ACHN (cell line): ENCODE measurements at regions not wholly inside any gene's neighbourhood (a gene's known extent, or its start where the extent isn't known, plus 50 kb on each side); places are given as distances from the start of the nearest gene placed in this dataset.

ENCODE experiments used
- DNase-seq: peaks from one replicate; pipeline ENCODE4 v3.0.0-alpha.2; 2015
- in situ Hi-C: cut with HindIII; loops from 2 replicates; pipeline ENCODE4 v1.10.0; 2017; ENCODE audit warnings: low sequenced_read_pairs, low pct_ligation_motif_present, low pct_unique_long_range_greater_than_20kb

DNA sequence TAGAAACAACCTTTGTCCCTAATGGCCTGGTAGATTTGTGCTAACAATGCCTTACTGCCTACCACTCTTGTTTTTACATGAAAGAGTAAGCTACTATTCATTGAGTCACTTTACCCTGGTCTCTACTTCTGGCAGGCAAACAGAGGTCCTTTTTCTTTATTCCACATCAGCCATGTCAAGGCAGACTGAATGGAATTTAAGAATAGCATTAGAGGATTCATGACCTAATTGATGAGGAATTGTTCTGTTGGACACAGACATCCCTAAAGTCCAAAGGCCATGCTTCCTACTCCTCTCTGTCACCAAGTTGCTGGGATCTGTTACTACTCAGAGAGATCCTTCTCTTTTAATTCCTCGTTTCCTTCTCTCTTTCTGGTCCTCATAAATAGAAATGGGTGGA, 229.1 kb upstream of the ZP4 start:
- DNase-seq, result no peak
- in situ Hi-C loops, result no loop called here

DNA sequence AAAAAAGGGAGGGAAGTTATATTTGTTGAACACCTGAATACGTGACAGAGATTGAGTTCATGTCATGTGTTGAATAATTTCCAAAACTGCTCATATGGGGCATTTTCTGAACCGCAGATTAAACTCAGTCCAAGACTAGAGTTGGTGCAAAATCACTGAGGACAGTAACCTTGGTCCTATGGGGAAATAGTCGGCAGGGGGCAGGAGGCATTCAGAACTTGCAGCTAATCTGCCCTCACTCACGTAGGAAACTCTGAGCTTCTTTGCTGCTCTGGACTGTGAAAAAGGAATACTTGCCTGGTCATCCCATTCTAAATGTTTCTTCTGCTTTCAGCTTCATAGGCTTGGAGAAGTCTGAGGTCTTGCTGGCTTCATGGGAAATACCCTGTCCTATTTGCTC, 228.3 kb upstream of the ZP4 start:
- DNase-seq, result no peak
- in situ Hi-C loops, result no loop called here

DNA sequence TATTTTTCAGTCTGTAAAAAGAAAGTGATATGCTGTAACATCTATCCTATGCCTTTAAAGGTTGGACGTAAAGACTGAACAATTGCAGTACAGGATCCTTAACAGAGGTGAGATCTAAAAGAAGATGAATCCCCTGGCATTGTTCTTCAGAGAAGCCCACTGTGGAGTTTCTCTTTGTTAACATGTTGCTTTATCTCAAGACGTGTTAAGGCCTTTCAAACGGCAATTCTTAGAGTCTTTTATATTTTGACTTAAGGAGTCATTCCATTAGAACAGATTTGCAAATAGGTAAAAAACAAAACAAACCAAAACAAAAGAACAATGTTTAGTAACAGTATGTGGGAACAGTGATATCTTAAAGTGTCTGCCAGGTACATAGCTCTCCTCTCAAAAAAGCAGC, 225.1 kb upstream of the ZP4 start:
- in situ Hi-C loops, result no loop called here
- no peak for DNase-seq

DNA sequence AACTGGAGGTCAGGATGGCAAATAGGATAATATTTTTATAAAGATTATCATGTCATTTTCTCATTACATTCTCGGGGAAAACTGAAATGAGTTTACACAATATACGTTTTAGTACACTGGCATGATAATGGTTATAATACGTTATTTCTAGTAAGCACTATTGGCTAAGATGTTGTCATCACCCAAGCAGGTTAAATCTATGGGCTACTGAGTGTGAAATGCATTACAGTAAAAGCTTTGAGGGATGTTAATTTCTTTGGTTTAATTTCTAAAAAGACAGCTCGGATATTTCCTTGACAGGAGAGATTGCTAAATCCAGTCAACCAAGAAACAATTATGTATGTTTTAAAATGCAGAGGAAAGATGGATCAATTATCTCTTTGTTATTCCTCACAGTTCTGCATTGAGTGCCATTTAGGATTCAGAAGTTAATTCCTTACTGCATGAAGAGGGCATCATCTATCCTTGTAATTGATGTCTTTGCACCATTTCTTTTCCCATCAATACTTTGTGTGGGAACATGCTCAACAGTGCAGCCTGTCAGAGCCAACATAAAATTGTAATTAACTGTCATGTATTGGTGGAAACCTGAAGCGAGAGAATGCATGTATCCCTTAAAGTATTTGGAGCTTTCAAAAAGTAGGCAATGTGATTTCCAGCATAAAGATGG, 222.4 kb upstream of the ZP4 start:
- in situ Hi-C loops, result no loop called here
- DNase-seq, result no peak

DNA sequence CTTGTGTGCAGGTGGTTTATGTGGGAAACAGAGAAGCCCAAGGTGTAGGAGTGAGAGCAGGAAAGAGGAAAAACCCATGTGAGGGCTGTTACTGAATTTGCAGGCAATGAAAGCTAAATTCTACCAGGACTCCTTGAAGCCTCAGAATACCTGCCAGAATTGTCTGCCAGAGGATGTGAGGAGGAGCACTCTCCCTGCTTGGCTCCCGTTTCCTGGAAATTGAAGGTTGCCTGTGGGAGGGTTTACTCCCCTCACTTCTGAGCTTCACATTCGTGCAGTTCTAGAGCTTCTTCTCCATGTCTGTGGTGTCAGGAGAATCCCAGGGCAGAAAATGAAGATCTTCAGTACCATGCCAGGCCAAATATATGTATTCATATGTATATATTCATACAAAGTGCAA, 220.8 kb upstream of the ZP4 start:
- no peak for DNase-seq
- in situ Hi-C loops, result no loop called here

DNA sequence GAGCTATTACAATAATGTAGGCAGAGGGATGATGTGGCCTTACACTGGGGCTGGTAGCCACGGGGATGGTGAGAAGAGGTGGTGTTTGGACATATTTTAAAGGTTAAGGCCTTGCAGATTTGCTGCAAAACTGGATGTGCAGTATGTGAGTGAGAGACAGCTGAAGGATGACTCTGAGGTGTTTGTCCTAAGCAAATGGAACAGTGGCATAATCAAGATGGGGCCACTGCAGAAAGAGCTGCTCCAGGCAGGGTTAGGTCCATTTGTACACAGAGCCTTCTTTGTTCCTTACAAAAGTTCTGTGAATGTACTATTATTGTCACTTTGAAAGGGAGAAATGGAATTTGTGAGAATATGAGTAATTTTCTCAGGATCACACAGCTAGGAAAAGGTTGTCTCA, 220.4 kb upstream of the ZP4 start:
- no peak for DNase-seq
- in situ Hi-C loops, result no loop called here

DNA sequence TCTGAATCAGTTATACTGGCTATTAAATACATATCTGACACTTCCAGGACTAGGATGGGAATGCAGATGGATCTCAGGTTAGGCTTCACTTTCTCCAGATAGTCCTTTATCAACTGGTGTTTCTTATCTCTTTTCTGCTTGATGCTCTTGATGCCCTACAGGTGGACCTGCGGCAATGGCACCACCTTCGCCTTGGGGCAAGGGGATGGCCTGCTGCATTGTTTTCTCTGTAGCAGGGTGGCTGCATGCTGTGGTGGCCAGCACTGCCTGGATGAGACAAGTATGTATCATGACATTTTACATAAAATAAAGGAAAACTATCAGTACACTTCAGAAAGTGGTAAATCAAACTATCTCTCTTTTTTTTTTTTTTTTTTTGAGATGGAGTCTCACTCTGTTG, 217.7 kb upstream of the ZP4 start:
- no peak for DNase-seq
- in situ Hi-C loops, result no loop called here

DNA sequence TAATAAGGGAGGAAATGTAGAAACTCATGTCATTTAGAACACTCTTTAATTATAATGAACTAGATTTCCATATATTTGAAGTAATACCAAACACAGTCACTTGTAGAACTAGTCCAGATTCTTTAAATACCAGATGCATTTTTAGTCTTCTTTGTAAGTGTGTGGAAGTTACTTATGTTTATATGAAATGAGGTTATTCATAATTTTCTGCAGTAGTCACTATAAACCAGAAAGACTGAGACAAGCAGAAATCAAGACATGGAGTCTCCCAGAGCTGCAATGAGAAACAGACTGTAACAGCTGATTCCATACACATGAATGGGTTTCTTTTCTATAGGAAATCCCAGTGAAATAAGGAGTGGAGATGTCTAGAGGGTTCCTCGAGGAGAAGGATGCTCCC, 216.6 kb upstream of the ZP4 start:
- in situ Hi-C loops, result no loop called here
- no peak for DNase-seq

DNA sequence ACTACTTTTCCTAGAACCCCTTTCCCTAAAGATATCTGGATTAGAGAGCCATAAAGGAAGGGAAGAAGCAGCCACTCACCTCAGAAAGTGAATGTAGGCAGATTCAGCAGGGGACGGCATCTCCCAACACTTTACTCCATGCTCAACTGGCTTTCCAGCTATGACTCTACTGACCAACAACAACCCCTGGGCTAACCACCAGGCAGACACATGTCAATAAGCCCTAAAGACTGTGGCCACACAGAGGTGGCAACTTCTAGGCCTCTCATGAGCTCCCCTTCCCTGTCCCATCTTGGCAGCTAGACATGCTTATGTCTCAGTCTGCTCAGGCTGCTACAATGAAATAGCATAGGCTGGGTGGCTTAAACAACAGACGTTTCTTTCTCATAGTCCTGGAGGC, 214.0 kb upstream of the ZP4 start:
- in situ Hi-C loops, result no loop called here
- DNase-seq, result no peak

DNA sequence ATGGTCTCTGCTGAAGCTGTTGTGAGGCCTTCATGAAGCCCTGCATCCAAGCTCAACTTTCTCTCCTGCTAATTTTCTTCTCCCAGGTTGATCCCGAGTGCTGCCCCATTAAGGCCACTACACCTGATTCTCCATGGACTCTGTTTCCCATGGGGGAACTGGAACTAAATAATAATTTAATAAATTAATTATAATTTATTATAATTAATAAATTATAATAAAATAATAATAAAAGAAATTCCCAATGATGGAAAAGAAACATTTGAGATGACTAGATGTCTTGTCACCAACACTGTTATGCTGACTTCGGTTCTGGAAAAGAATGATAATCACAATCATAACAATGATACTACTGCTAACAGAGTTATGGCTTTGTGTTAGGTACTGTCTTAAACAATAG, 211.2 kb upstream of the ZP4 start:
- DNase-seq, result no peak
- in situ Hi-C loops, result no loop called here

DNA sequence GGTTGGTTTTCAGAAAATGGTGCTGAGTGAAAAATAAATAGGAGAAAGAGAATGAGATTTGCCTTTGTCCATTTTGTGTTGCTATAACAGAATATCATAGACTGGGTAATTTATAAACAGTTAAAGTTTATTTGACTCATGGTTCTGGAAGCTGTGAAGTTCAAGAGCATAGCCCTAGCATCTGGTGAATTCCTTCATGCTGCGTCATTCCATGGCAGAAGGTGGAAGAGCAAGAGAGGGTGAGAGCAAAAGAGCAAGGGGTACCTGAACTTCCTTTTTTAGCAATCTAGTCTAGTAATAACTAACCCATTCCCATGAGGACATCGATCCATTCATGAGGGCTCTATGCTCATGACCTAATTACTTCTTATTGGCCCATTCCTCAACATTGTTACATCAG, 209.1 kb upstream of the ZP4 start:
- DNase-seq, result peak; percentile 4

DNA sequence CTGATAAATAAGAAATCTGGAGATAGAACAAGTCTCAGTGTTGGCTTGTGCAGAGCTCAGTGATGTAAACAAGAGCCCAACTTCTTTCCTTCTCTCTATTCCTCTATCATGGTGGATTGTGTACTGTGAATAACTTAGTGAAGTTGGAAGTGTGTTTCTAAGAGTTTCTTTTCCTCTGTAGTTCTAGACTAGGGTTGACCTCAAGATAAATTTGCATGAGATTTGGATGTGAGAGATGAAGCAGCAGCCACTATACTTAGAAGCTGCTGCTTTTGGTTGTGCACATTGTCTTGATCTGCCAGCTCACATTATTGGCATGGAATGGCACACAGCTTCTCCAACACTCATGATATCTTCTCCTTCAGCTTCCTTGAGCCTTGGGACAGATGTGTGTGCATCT, 198.9 kb upstream of the ZP4 start:
- in situ Hi-C loops, result no loop called here
- no peak for DNase-seq

More for the DNA sequence above, 209.1 kb upstream of the ZP4 start:
- in situ Hi-C loops, result no loop called here

DNA sequence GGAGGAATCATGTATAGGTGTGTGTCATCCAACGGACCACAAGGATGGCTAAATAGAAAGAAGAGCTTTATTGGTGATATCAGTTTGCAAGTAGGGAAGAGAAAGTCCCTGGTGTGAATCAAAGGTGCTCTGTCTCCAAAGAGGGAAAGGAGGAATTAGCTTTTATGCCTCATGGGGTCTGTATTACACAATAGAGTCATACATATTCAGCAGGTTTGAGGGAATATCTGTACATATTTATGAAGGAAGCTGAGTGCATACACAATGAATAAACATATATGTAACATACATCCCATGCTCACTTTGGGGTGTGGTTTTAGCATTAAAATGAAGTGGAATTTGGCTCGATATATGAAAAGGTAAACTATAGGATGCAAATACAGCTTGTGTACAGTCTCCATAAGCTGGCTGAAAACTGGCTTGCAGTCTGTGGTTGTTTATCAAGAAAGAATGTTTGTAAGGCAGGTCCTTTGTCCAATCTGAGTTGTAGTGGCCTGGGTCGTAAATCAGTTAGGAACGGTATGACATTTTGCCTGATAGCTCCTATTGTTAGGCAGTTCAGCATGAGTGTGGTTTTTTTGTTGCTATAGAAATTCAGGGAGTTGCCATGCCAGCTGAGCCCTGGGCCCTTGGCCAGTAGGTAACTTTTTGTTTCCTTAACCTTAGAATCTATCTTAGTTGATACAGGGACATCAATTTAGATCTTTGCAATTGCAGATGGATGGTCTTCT, 198.0 kb upstream of the ZP4 start:
- DNase-seq, result no peak
- in situ Hi-C loops, result no loop called here

DNA sequence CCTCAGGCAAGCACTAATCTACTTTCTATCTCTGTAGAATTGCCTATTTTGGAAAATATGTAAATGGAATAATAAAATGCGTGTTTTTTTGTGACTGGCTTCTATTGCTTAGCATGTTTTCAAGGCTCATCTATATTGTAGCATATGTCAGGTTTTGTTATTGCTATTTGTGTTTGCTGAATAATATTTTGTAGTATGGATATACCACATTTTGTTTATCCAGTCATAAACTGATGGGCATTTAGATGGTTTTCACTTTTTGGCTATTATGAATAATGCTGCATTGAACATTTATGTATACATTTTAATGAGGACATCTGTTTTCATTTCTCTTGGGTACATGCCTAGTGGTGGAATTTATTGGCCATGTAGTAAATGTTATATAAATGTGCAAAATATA, 183.3 kb upstream of the ZP4 start:
- DNase-seq, result no peak
- in situ Hi-C loops, result no loop called here

DNA sequence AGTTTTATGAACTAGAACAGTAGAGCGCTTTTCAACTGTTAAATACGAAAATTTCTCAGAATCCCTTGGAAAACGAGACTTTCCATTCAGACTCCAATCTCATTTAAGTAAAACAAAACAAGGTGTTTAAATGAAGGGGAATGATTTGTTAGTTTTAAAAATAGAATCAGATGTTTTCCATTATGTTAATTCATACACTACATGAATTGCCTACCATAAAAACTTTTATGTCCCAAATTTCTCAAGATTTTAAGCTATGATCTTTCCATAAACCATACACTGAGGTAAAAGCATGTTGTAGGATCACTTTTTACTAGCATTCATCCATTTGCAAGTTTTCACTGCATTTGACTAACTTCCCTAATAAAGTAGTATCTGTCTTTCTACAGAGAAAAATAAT, 180.3 kb upstream of the ZP4 start:
- DNase-seq, result no peak
- in situ Hi-C loops, result no loop called here

DNA sequence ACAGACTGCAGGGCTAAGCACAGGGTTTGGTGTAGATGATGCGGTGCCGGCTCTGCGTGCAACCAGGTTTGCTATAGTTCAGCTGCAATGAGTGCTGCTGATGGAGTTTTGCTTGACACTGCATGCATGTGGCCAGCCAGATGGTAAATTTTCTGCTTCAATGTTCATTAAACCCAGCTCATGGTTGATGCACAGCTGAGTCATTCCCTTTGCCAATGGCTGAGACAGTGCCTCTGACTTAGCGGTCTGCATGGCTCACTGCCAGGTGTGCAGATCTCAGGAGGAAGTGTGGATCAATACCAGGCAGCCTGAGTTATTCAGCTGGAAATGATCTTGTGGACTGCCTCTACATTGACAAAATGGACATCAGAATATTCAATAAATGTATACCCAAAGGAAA, 172.7 kb upstream of the ZP4 start:
- in situ Hi-C loops, result no loop called here
- DNase-seq, result peak; percentile 99

DNA sequence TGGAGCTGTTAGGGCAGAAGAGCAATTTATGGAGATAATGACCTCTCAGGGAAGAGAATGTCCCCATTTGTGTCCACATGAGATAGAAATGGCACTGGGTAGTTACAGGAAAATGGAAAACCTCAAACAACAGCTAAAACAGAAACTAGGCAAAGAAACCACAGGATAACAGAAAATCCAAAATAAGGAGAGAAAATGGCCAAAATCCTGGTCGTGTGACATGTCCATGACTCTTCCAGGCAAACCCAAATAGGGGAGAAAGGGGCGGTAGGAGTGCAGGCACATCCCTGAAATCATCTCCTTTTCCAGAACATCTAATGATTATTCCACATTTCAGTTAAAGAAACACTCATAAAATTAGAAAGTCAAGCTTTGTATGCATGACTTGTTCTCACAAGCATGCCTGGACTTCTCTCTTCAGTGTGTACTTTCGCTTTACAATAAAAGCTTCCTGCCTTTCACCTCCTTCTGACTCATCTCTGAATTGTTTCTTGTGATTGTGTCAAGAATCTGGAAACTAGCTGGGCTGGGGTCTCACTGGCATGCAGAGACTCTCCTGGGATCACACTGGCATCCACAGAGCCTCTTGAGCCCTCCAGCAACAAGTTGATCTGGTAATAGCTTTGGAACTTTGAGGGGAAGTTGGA, 171.4 kb upstream of the ZP4 start:
- in situ Hi-C loops, result no loop called here
- DNase-seq, result peak; percentile 84

DNA sequence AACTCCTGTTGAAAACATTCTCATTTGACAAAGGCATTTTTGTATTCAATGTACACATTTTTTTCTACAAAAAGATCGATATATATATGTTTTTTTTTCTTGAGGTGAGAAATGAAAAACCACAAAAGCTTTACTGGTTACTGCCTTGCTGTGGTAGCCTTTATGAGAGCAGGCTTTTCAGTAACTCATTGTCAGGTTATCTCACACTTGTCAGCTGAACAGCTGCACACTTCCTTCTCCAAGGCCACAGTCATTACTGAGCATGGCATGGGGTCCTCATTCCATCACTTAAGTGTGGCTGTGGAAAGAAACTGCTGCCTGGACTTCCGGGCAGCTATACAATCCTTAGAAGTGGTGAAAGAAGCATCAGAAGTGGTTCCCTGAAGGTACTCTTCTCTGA, 169.3 kb upstream of the ZP4 start:
- DNase-seq, result no peak
- in situ Hi-C loops, result no loop called here

DNA sequence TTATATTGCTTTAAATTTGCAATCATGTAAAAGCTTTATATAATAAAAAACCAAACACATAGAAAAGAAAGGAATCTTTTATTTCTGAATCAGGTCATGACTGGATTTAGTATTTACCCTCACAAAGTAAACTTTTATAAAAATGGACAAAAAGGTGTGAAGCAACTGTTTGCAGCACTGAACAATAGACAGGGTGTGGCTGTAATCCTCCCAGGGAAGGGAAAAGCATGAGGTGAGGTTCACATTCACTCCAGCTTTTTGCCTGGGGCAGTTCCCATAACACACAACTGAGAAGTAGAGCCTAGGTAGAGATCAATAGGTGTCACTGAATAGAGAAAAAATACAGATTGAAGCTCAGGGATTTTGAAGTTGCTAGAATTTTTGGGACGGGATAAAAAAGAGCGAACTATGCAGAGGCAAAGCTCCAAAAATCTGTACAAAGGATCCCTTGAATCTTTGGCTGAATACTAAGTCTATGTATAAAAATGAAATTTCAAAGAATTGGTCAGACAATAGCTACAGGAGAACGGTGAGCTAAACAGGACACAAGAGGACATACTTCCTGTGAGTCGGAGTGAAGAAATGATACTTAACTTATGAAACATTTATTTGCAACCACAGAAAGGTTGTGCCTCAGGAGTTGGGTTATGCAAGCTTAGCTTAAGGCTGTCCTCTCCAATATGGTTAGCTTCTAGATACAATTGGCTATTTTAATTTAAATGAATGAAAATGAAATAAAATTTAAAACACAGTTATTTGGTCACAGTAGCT, 162.0 kb upstream of the ZP4 start:
- DNase-seq, result no peak
- in situ Hi-C loops, result no loop called here
